ENCODE measurements at regions not wholly inside any gene's neighbourhood (a gene's known extent, or its start where the extent isn't known, plus 50 kb on each side); places are given as distances from the start of the nearest gene placed in this dataset.

GRCh38 chr15:25182736-25183445 lies 228.1 kb downstream of the SNRPN start:
- TF ChIP-seq CTCF (IDR thresholded peaks at IDR 0.05), result no peak
- no peak for TF ChIP-seq POLR2A (IDR thresholded peaks at IDR 0.05)
